SK-N-SH (cell line): ENCODE measurements at regions not wholly inside any gene's neighbourhood (a gene's known extent, or its start where the extent isn't known, plus 50 kb on each side); places are given as distances from the start of the nearest gene placed in this dataset.

ENCODE experiments used
- CTCF ChIP-seq: fragments of 200-600 bp; sonication (generic); IDR thresholded peaks from 2 replicates; pipeline ENCODE4 v1.6.1; 2017; ENCODE audit warnings: antibody characterized with exemption, mild to moderate bottlenecking, moderate library complexity
- JUND ChIP-seq: IDR thresholded peaks from 2 replicates; pipeline ENCODE4 v1.4.0; 2012
- POLR2AphosphoS5 ChIP-seq: IDR thresholded peaks from 2 replicates; pipeline ENCODE4 v1.6.1; 2012; ENCODE audit warnings: low read depth, low read length
- TEAD4 ChIP-seq: IDR thresholded peaks from 2 replicates; pipeline ENCODE4 v1.4.0; 2012; ENCODE audit warnings: mild to moderate bottlenecking, borderline replicate concordance; ENCODE audit not compliant: insufficient read depth
- YY1 ChIP-seq: IDR thresholded peaks from 2 replicates; pipeline ENCODE4 v1.4.0; 2012; ENCODE audit warnings: low read depth, mild to moderate bottlenecking
- TF ChIP-seq, protein P1 (sequence below): IDR thresholded peaks from 2 replicates; pipeline ENCODE4 v1.6.1; 2012; ENCODE audit warnings: mild to moderate bottlenecking, low read depth, low read length, moderate library complexity

DNA sequence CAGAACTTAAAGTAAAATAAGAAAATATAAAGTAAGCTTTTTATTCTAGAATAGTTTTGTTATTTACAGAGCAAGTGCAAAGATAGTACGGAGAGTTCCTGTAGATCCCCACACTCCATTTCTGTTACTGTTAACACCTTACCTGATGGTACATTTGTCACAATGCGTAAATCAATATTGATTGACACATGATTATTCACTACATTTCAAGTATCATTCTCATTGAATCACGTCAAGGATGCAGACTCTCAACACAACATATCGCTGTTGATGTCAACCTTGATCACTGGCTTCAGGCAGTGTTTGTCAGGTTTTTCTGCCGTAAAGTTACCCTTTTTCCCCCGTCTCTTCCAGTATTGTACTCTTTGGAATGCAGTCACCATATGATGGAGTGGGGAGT is 64.2 kb upstream of the WSCD1 start:
- TF ChIP-seq CTCF = no peak
- TF ChIP-seq TEAD4 = no peak
- no peak for TF ChIP-seq YY1
- TF ChIP-seq POLR2AphosphoS5 = no peak
- no peak for TF ChIP-seq JUND
- TF ChIP-seq, protein P1, sequence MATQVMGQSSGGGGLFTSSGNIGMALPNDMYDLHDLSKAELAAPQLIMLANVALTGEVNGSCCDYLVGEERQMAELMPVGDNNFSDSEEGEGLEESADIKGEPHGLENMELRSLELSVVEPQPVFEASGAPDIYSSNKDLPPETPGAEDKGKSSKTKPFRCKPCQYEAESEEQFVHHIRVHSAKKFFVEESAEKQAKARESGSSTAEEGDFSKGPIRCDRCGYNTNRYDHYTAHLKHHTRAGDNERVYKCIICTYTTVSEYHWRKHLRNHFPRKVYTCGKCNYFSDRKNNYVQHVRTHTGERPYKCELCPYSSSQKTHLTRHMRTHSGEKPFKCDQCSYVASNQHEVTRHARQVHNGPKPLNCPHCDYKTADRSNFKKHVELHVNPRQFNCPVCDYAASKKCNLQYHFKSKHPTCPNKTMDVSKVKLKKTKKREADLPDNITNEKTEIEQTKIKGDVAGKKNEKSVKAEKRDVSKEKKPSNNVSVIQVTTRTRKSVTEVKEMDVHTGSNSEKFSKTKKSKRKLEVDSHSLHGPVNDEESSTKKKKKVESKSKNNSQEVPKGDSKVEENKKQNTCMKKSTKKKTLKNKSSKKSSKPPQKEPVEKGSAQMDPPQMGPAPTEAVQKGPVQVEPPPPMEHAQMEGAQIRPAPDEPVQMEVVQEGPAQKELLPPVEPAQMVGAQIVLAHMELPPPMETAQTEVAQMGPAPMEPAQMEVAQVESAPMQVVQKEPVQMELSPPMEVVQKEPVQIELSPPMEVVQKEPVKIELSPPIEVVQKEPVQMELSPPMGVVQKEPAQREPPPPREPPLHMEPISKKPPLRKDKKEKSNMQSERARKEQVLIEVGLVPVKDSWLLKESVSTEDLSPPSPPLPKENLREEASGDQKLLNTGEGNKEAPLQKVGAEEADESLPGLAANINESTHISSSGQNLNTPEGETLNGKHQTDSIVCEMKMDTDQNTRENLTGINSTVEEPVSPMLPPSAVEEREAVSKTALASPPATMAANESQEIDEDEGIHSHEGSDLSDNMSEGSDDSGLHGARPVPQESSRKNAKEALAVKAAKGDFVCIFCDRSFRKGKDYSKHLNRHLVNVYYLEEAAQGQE = no peak
